ENCODE measurements at regions not wholly inside any gene's neighbourhood (a gene's known extent, or its start where the extent isn't known, plus 50 kb on each side); places are given as distances from the start of the nearest gene placed in this dataset.

GRCh38 chr10:4557469-4557868, 268.5 kb upstream of the AKR1E2 start:
- no peak for ATAC-seq
- no peaks in the 10 kb centered on the region for H4K20me1 ChIP-seq (ENCODE audit: low read length)
- intact Hi-C loops (cut with micrococcal nuclease) = no loop called here
- ChIA-PET POLR2A (ENCODE audit: unreplicated experiment) (interaction anchor here (0.6 kb wide), 1 partner anchor 114 kb away, joined by 7 read pairs; no protein-coding TSS in a partner anchor), CTCF (no interaction called here)
- no TSS peak for BruUV-seq (replicated peaks)
- H2AFZ ChIP-seq (ENCODE audit: low read length) = no peak overlapping the region
- no peak overlapping the region for H3K4me2 ChIP-seq (ENCODE audit: low read length)
- no peak overlapping the region for H3K4me3 ChIP-seq (ENCODE audit: low read length)
- no peaks in the 10 kb centered on the region for H3K36me3 ChIP-seq (ENCODE audit: low read depth, low read length)
- H3K79me2 ChIP-seq (ENCODE audit: low read length) = no peaks in the 10 kb centered on the region
- DNase-seq = no peak
- no peaks in the 10 kb centered on the region for H3K9me3 ChIP-seq (ENCODE audit: low read length)
- TF ChIP-seq EZH2phosphoT487 (IDR thresholded peaks at IDR 0.05; ENCODE audit: borderline replicate concordance, low read length) = no peak
- TF ChIP-seq CTCF (conservative IDR thresholded peaks at IDR 0.05; ENCODE audit: low read depth, low read length) = no peak
- TF ChIP-seq EZH2 (IDR thresholded peaks at IDR 0.05; ENCODE audit: low read length, unreplicated experiment) = no peak
- H3K27ac ChIP-seq (ENCODE audit: low read length) = no peak overlapping the region
- no peaks in the 10 kb centered on the region for H3K4me1 ChIP-seq (ENCODE audit: insufficient read depth, low read length)
- H3K27me3 ChIP-seq (ENCODE audit: low read length) = no peaks in the 10 kb centered on the region
- H3K9me2 ChIP-seq (replicated peaks; ENCODE audit: low read length) = no peaks in the 10 kb centered on the region
- H3K9ac ChIP-seq (ENCODE audit: low read length) = no peak overlapping the region
- no peaks in the 10 kb centered on the region for H3F3A ChIP-seq (ENCODE audit: low read length, unreplicated experiment)

GRCh38 chr10:4556527-4556926, 269.5 kb upstream of the AKR1E2 start:
- Histone ChIP-seq H3K79me2 (ENCODE audit: low read length) (no peaks in the 10 kb centered on the region), H3K36me3 (ENCODE audit: low read depth, low read length) (no peaks in the 10 kb centered on the region), H3F3A (ENCODE audit: low read length, unreplicated experiment) (no peaks in the 10 kb centered on the region), H3K9me3 (ENCODE audit: low read length) (no peaks in the 10 kb centered on the region), H2AFZ (ENCODE audit: low read length) (no peak overlapping the region), H3K4me2 (ENCODE audit: low read length) (no peak overlapping the region), H3K9ac (ENCODE audit: low read length) (no peak overlapping the region), H3K9me2 (replicated peaks; ENCODE audit: low read length) (no peaks in the 10 kb centered on the region), H3K4me3 (ENCODE audit: low read length) (no peak overlapping the region), H4K20me1 (ENCODE audit: low read length) (no peaks in the 10 kb centered on the region), H3K4me1 (ENCODE audit: insufficient read depth, low read length) (no peaks in the 10 kb centered on the region), H3K27me3 (ENCODE audit: low read length) (no peaks in the 10 kb centered on the region), H3K27ac (ENCODE audit: low read length) (no peak overlapping the region)
- CTCF ChIA-PET = no interaction called here
- TF ChIP-seq EZH2phosphoT487 (IDR thresholded peaks at IDR 0.05; ENCODE audit: borderline replicate concordance, low read length) (no peak), EZH2 (IDR thresholded peaks at IDR 0.05; ENCODE audit: low read length, unreplicated experiment) (no peak), CTCF (conservative IDR thresholded peaks at IDR 0.05; ENCODE audit: low read depth, low read length) (no peak)
- intact Hi-C loops (cut with micrococcal nuclease) = no loop called here
- ATAC-seq (no peak), DNase-seq (no peak)
- POLR2A ChIA-PET (ENCODE audit: unreplicated experiment) = no interaction called here
- BruUV-seq (replicated peaks) = no TSS peak

GRCh38 chr10:4555920-4556319, 270.1 kb upstream of the AKR1E2 start:
- TF ChIP-seq EZH2 (IDR thresholded peaks at IDR 0.05; ENCODE audit: low read length, unreplicated experiment) = no peak
- no peak for TF ChIP-seq EZH2phosphoT487 (IDR thresholded peaks at IDR 0.05; ENCODE audit: borderline replicate concordance, low read length)
- TF ChIP-seq CTCF (conservative IDR thresholded peaks at IDR 0.05; ENCODE audit: low read depth, low read length) = no peak
- H4K20me1 ChIP-seq (ENCODE audit: low read length) = no peaks in the 10 kb centered on the region
- H3F3A ChIP-seq (ENCODE audit: low read length, unreplicated experiment) = no peaks in the 10 kb centered on the region
- H3K4me2 ChIP-seq (ENCODE audit: low read length) = no peak overlapping the region
- H3K27ac ChIP-seq (ENCODE audit: low read length) = no peak overlapping the region
- no peak overlapping the region for H2AFZ ChIP-seq (ENCODE audit: low read length)
- H3K9me2 ChIP-seq (replicated peaks; ENCODE audit: low read length) = no peaks in the 10 kb centered on the region
- intact Hi-C loops (cut with micrococcal nuclease) = no loop called here
- no peak overlapping the region for H3K9ac ChIP-seq (ENCODE audit: low read length)
- H3K4me3 ChIP-seq (ENCODE audit: low read length) = no peak overlapping the region
- H3K27me3 ChIP-seq (ENCODE audit: low read length) = no peaks in the 10 kb centered on the region
- H3K36me3 ChIP-seq (ENCODE audit: low read depth, low read length) = no peaks in the 10 kb centered on the region
- DNase-seq (no peak), ATAC-seq (no peak)
- H3K4me1 ChIP-seq (ENCODE audit: insufficient read depth, low read length) = no peaks in the 10 kb centered on the region
- H3K79me2 ChIP-seq (ENCODE audit: low read length) = no peaks in the 10 kb centered on the region
- no peaks in the 10 kb centered on the region for H3K9me3 ChIP-seq (ENCODE audit: low read length)
- no TSS peak for BruUV-seq (replicated peaks)
- ChIA-PET CTCF (no interaction called here), POLR2A (ENCODE audit: unreplicated experiment) (no interaction called here)

Measured in PC-3 (cell line).